Stimulated activated naive CD8-positive, alpha-beta T cell treated with anti-CD3 and anti-CD28 coated beads, Interleukin-15, Interleukin-2, amounts not matched to agents 100 ng/mL and 50 ng/mL, for 24 hours (primary cell): ENCODE measurements at regions not wholly inside any gene's neighbourhood (a gene's known extent, or its start where the extent isn't known, plus 50 kb on each side); places are given as distances from the start of the nearest gene placed in this dataset.
"Not testable (repeated sequence)": the region's sequence is repeated elsewhere in the genome, so short reads cannot be mapped to it uniquely, and the experiment has no call there.

Experiments
- H3K27ac Mint-ChIP-seq: one replicate; pipeline ENCODE4 v1.8.0; 2021; ENCODE audit warnings: mild to moderate bottlenecking, mixed read lengths
- H3K27me3 Mint-ChIP-seq: one replicate; pipeline ENCODE4 v1.8.0; 2021; ENCODE audit warnings: mixed read lengths
- H3K36me3 Mint-ChIP-seq: one replicate; pipeline ENCODE4 v1.8.0; 2021; ENCODE audit warnings: low read depth, mixed read lengths
- H3K4me1 Mint-ChIP-seq: one replicate; pipeline ENCODE4 v1.8.0; 2021; ENCODE audit warnings: low read depth, mixed read lengths
- H3K4me3 Mint-ChIP-seq: one replicate; pipeline ENCODE4 v1.8.0; 2021; ENCODE audit warnings: mild to moderate bottlenecking, mixed read lengths
- H3K9me3 Mint-ChIP-seq: one replicate; pipeline ENCODE4 v1.8.0; 2021; ENCODE audit warnings: mixed read lengths

DNA sequence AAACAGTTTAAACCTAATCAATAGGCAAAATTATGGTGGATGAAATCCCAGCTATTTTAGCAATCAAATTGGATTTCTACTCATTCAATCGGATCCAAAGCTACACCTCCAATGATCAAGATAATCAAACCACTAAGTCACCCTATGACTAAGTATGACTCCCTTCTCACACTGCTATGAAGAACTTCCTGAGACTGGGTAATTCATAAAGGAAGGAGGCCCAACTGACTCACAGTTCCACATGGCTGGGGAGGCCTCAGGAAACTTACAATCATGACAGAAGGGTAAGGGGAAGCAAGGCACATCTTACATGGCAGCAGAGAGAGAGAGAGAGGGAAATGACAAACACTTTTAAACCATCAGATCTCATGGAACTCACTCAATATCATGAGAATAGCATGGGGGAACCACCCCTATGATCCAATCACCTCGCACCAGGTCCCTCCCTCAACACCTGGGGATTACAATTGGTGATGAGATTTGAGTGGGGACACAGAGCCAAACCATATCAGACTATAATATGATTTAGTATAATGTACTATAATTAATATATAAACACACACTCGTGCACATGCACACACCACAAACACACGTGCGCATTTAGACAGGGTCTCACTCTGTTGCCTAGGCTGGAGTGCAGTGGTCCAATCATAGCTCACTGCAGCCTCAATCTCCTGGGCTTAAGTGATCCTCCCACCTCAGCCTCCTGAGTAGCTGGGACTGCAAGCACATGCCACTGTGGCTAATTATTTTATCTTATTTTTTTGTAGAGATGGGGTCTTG is 213.6 kb upstream of the FOXK1 start:
- Mint-ChIP-seq H3K4me1 (no peaks in the 10 kb centered on the region), H3K9me3 (peaks cover 3% of the 10 kb centered on the region), H3K27me3 (peaks cover 7% of the 10 kb centered on the region), H3K4me3 (no peak overlapping the region), H3K36me3 (no peaks in the 10 kb centered on the region), H3K27ac (no peak overlapping the region)

GRCh38 chr7:4470246-4470645 is 211.8 kb upstream of the FOXK1 start:
- Mint-ChIP-seq H3K9me3 (peaks cover 3% of the 10 kb centered on the region), H3K27me3 (peaks cover 7% of the 10 kb centered on the region), H3K27ac (no peak overlapping the region), H3K4me1 (no peaks in the 10 kb centered on the region), H3K36me3 (no peaks in the 10 kb centered on the region), H3K4me3 (no peak overlapping the region)

GRCh38 chr7:4472728-4473127 is 209.4 kb upstream of the FOXK1 start:
- Mint-ChIP-seq H3K9me3 (peaks cover 3% of the 10 kb centered on the region), H3K4me3 (no peak overlapping the region), H3K27ac (no peak overlapping the region), H3K4me1 (no peaks in the 10 kb centered on the region), H3K27me3 (peaks cover 3% of the 10 kb centered on the region), H3K36me3 (no peaks in the 10 kb centered on the region)

- no peaks in the 10 kb centered on the region for H3K4me1 Mint-ChIP-seq
- H3K27me3 Mint-ChIP-seq: peaks cover 12% of the 10 kb centered on the region
- H3K4me3 Mint-ChIP-seq: no peak overlapping the region
- H3K36me3 Mint-ChIP-seq: no peaks in the 10 kb centered on the region
- peaks cover 12% of the 10 kb centered on the region for H3K9me3 Mint-ChIP-seq
- no peak overlapping the region for H3K27ac Mint-ChIP-seq
These were observed 202.6 kb upstream of the FOXK1 start for GRCh38 chr7:4479367-4480039.

DNA sequence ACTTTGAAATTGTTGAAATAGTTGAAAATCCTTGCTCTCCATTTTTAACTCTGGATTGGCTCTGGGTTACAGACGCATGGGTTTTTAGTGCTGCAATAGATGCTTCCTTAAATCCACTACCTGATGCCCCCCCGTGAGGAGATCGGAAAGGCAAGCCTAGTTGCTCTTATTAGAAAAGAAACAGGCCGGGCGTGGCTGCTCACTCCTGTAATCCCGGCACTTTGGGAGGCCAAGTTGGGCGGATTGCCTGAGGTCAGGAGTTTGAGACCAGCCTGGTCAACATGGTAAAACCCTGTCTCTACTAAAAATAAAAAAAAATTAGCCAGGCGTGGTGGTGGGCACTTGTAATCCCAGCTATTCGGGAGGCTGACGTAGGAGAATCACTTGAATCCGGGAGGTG is 202.0 kb upstream of the FOXK1 start:
- H3K4me1 Mint-ChIP-seq, H3K4me3 Mint-ChIP-seq, H3K27ac Mint-ChIP-seq, H3K36me3 Mint-ChIP-seq: not testable (repeated sequence)
- Mint-ChIP-seq H3K9me3 (peaks cover 12% of the 10 kb centered on the region), H3K27me3 (peaks cover 12% of the 10 kb centered on the region)

GRCh38 chr7:4483851-4484250 is 198.2 kb upstream of the FOXK1 start:
- Mint-ChIP-seq H3K4me1 (no peaks in the 10 kb centered on the region), H3K36me3 (no peaks in the 10 kb centered on the region), H3K4me3 (no peak overlapping the region), H3K27me3 (peaks cover 12% of the 10 kb centered on the region), H3K27ac (no peak overlapping the region), H3K9me3 (peaks cover 12% of the 10 kb centered on the region)

DNA sequence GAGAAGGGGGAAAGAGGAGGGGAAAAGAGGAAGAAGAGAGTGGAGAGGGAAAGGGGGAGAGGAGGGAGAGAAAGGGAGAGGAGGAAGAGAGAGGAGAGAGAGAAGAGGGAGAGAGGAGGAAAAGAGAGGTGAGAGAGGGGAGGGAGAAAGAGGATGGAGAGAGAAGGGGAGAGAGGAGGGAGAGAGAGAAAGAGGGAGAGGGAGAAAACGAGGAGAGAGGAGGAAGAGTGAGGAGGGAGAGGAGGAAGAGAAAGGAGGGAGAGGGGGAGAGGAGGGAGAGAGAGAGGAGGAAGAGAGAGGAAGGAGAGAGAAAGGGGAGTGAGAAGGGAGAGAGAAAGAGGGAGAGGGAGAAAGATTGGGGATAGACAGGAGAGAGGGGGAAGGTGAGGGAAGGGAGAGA is 197.6 kb upstream of the FOXK1 start:
- no peaks in the 10 kb centered on the region for H3K36me3 Mint-ChIP-seq
- no peaks in the 10 kb centered on the region for H3K4me1 Mint-ChIP-seq
- H3K27me3 Mint-ChIP-seq: peaks cover 8% of the 10 kb centered on the region
- no peak overlapping the region for H3K27ac Mint-ChIP-seq
- no peak overlapping the region for H3K4me3 Mint-ChIP-seq
- peaks cover 12% of the 10 kb centered on the region for H3K9me3 Mint-ChIP-seq

- Mint-ChIP-seq H3K27me3 (peaks cover 12% of the 10 kb centered on the region), H3K9me3 (peaks cover 8% of the 10 kb centered on the region), H3K4me1 (no peaks in the 10 kb centered on the region), H3K36me3 (no peaks in the 10 kb centered on the region), H3K27ac (no peak overlapping the region), H3K4me3 (no peak overlapping the region)
These were observed 195.2 kb upstream of the FOXK1 start for GRCh38 chr7:4486907-4487306.

DNA sequence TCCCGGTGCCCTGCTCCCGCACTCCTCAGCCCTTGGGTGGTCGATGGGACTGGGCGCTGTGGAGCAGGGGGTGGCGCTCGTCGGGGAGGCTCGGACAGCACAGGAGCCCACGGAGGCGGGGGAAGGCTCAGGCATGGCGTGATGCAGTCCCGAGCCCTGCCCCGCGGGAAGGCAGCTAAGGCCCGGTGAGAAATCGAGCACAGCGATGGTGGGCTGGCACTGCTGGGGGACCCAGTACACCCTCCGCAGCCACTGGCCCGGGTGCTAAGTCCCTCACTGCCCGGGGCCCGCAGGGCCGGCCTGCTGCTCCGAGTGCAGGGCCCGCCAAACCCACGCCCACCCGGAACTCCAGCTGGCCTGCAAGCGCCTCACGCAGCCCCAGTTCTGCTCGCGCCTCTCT is 185.2 kb upstream of the FOXK1 start:
- peaks cover 12% of the 10 kb centered on the region for H3K27me3 Mint-ChIP-seq
- not testable (repeated sequence) for H3K4me3 Mint-ChIP-seq, H3K36me3 Mint-ChIP-seq, H3K27ac Mint-ChIP-seq, H3K9me3 Mint-ChIP-seq, H3K4me1 Mint-ChIP-seq

DNA sequence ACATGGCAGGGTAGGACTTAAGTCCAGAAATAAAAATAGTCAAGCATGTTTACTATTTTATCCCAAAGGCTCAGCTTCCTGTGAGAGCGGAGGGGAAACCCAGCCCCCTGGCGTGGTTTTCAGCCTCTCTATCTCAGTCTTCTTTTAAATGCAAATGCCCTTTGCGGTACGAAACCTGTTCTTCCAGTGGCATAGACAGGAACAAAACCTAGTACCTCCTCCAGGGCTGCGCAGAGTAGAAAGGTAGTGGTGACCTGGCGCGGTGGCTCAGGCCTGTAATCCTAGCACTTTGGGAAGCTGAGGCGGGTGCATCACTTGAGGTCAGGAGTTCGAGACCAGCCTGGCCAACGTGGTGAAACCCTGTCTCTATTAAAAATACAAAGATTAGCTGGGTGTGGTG is 181.3 kb upstream of the FOXK1 start:
- peaks cover 16% of the 10 kb centered on the region for H3K27me3 Mint-ChIP-seq
- H3K9me3 Mint-ChIP-seq: peaks cover 4% of the 10 kb centered on the region
- no peaks in the 10 kb centered on the region for H3K4me1 Mint-ChIP-seq

DNA sequence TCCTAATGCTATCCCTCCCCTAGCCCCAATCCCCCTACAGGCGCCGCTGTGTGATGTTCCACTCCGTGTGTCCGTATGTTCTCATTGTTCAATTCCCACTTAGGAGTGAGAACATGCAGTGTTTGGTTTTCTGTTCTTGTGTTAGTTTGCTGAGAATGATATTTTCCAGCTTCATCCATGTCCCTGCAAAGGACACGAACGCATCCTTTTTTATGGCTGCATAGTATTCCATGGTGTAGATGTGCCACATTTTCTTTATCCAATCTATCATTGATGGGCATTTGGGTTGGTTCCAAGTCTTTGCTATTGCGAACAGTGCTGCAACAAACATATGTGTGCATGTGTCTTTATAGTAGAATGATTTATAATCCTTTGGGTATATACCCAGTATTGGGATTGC is 174.2 kb upstream of the FOXK1 start:
- H3K36me3 Mint-ChIP-seq, H3K9me3 Mint-ChIP-seq, H3K4me3 Mint-ChIP-seq, H3K27ac Mint-ChIP-seq, H3K4me1 Mint-ChIP-seq: not testable (repeated sequence)
- H3K27me3 Mint-ChIP-seq: peaks cover 10% of the 10 kb centered on the region

More for the DNA sequence above, 181.3 kb upstream of the FOXK1 start:
- Mint-ChIP-seq H3K27ac (no peak overlapping the region), H3K4me3 (no peak overlapping the region), H3K36me3 (no peaks in the 10 kb centered on the region)

DNA sequence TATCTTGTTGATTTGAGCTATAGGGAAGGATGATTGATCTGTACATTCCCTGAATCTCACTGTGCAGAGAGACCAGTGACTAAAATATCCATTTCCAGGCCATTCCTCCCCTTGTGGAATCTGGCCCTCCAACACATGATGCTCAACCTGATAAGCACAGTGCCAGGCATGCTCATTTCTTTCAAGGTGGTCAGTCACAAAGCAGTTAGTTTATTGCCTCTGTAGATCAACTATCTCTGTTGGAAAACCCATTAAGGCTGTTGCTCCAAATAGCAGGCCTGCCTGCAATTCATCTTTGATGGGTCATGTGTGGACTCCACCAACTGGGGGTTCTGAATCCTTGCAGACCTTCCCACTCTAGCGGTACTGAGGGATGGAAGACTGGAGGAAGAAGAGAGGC is 168.6 kb upstream of the FOXK1 start:
- Mint-ChIP-seq H3K4me1 (no peaks in the 10 kb centered on the region), H3K9me3 (peaks cover 8% of the 10 kb centered on the region), H3K4me3 (no peak overlapping the region), H3K27me3 (peaks cover 23% of the 10 kb centered on the region), H3K27ac (no peak overlapping the region), H3K36me3 (no peaks in the 10 kb centered on the region)

DNA sequence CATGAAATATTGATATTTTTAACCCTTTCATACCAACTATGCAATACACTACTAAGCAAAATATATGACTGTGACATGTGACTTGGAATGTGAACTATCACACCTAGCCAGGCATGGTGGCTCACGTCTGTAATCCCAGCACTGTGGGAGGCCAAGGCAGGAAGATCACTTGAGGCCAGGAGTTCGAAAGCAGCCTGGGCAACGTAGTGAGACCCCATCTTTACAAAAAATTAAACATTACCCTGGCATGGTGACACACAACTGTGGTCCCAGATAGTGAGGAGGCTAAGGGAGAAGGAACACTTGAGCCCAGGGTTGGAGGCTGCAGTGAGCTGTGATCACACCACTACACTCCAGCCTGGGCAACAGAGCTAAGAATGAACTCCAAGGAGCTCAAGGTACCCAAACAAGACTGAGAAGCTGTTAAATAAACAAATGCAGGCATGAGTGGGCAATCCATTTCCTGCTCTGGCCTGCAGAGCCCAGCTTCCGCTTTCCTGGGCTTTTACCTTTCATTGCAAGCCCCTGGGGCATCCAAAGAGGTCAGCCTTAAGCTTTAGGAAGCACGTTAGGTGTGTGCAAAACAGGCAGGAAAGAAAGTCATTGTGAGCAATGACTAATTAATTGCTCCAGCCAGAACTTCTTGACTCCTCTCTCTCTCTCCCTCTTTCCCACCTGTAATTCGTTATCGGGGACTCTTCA is 162.1 kb upstream of the FOXK1 start:
- H3K9me3 Mint-ChIP-seq: no peaks in the 10 kb centered on the region
- H3K27me3 Mint-ChIP-seq: peaks cover 20% of the 10 kb centered on the region
- no peaks in the 10 kb centered on the region for H3K4me1 Mint-ChIP-seq
- no peak overlapping the region for H3K4me3 Mint-ChIP-seq
- H3K36me3 Mint-ChIP-seq: no peaks in the 10 kb centered on the region
- no peak overlapping the region for H3K27ac Mint-ChIP-seq

DNA sequence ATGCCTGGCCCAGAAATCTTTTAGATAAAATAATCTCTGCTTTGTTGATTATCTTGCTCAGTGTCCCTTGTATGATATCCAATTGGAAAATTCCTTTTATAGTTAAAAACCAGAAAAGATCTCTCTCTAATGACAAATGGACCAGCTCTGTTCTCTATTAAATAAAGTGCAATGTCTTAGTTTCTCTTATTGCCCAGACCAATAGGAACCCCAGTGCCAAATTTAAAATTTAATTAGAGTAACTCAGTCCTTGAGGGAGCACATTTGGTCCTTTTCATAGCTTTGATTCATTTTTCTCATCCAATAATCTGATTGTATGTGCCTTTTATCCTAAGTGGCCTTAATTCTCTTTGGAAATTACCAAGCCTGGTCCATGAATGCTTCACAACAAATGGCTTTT is 158.9 kb upstream of the FOXK1 start:
- Mint-ChIP-seq H3K4me1 (no peaks in the 10 kb centered on the region), H3K9me3 (no peaks in the 10 kb centered on the region), H3K27me3 (peaks cover 7% of the 10 kb centered on the region), H3K36me3 (no peaks in the 10 kb centered on the region), H3K4me3 (no peak overlapping the region), H3K27ac (no peak overlapping the region)

GRCh38 chr7:4523873-4524272 is 158.2 kb upstream of the FOXK1 start:
- no peaks in the 10 kb centered on the region for H3K4me1 Mint-ChIP-seq
- no peaks in the 10 kb centered on the region for H3K36me3 Mint-ChIP-seq
- H3K9me3 Mint-ChIP-seq: no peaks in the 10 kb centered on the region
- no peak overlapping the region for H3K27ac Mint-ChIP-seq
- H3K27me3 Mint-ChIP-seq: peaks cover 7% of the 10 kb centered on the region
- no peak overlapping the region for H3K4me3 Mint-ChIP-seq
